Testis (tissue), 2 donors: ENCODE measurements at regions not wholly inside any gene's neighbourhood (a gene's known extent, or its start where the extent isn't known, plus 50 kb on each side); places are given as distances from the start of the nearest gene placed in this dataset.

Experiments
- DNase-seq: peaks from one replicate; pipeline ENCODE4 v3.0.0-alpha.2; 2019
- H3K27ac ChIP-seq, 2 donors: fragments of 200-600 bp; sonication (generic); one replicate each; pipeline ENCODE4 v1.5.1; 2019
- H3K27me3 ChIP-seq: fragments of 200-600 bp; sonication (generic); one replicate; pipeline ENCODE4 v1.5.1; 2019
- H3K36me3 ChIP-seq: fragments of 200-600 bp; sonication (generic); one replicate; pipeline ENCODE4 v1.5.1; 2017; ENCODE audit warnings: low read depth; ENCODE audit errors: missing control alignments
- H3K4me1 ChIP-seq: fragments of 200-600 bp; sonication (generic); one replicate; pipeline ENCODE4 v1.5.1; 2019
- H3K4me3 ChIP-seq, 2 donors: fragments of 200-600 bp; sonication (generic); one replicate each; pipeline ENCODE4 v1.5.1; 2017 to 2019
- H3K9me3 ChIP-seq: fragments of 200-600 bp; sonication (generic); one replicate; pipeline ENCODE4 v1.5.1; 2017
- CTCF ChIP-seq, 3 experiments: fragments of 450-650 bp in 2 of 3; fragments of 200-600 bp in 1 of 3; sonication (generic) in 1 of 3; IDR thresholded peaks; one replicate each; pipeline ENCODE4 v1.5.1; 2016 to 2019; ENCODE audit warnings: antibody characterized with exemption in 3 of 3, mild to moderate bottlenecking in 2 of 3, moderate library complexity in 1 of 3
- POLR2A ChIP-seq: fragments of 450-650 bp; IDR thresholded peaks from one replicate; pipeline ENCODE4 v1.6.1; 2017; ENCODE audit warnings: antibody characterized with exemption, mild to moderate bottlenecking, moderate library complexity
- WGBS, 2 donors: methylation state at CpG; one replicate each; pipeline ENCODE4 v1.1.5; 2018; 5-methylcytosine and 5-hydroxymethylcytosine counted together
- intact Hi-C: fragments of 100-400 bp; cut with DNase I; formaldehyde crosslinking; loops from one replicate; pipeline ENCODE4 v1.15.1; 2023; ENCODE audit warnings: low total_unique reads

DNA sequence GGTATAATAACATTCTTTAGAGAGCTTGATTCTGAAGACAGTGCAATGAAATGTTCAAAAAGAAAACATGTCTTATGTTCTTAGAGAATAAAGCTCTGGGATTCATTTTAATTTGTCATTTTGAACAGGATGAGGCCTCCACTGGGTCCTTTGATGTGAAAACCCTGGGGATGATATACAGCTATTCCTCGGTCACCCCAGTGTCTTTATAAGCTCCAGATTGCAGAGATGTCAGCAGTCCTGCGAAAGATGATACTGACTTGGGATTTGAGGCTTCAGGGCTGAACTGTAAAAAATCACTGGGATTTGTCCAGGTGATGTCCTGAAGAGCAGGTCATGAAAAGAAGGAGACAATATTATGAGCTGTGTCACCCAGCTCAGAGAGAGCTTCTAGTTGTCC, 529.7 kb upstream of the ZNF608 start:
- intact Hi-C loops = no loop called here
- 82 to 92% methylated on average over 2 of the region's 2 CpGs for WGBS, 2 donors
- no peaks in the 10 kb centered on the region for H3K36me3 ChIP-seq
- H3K9me3 ChIP-seq = no peaks in the 10 kb centered on the region
- H3K27ac ChIP-seq = no peak overlapping the region
- TF ChIP-seq CTCF (IDR thresholded peaks at IDR 0.05) (no peak), POLR2A (no peak)
- H3K27me3 ChIP-seq = no peaks in the 10 kb centered on the region
- no peak overlapping the region for H3K4me3 ChIP-seq
- no peak for DNase-seq
- H3K4me1 ChIP-seq = no peaks in the 10 kb centered on the region

- intact Hi-C loops = no loop called here
- no peaks in the 10 kb centered on the region for H3K9me3 ChIP-seq
- H3K36me3 ChIP-seq = no peaks in the 10 kb centered on the region
- H3K4me3 ChIP-seq = no peak overlapping the region
- no peak for DNase-seq
- TF ChIP-seq CTCF (IDR thresholded peaks at IDR 0.05) (no peak), POLR2A (no peak)
- H3K27ac ChIP-seq = no peak overlapping the region
- no peaks in the 10 kb centered on the region for H3K4me1 ChIP-seq
- 83 to 89% methylated on average over 3 of the region's 3 CpGs for WGBS, 2 donors
- H3K27me3 ChIP-seq = no peaks in the 10 kb centered on the region
These were observed 531.2 kb upstream of the ZNF608 start for GRCh38 chr5:125277494-125278154.

DNA sequence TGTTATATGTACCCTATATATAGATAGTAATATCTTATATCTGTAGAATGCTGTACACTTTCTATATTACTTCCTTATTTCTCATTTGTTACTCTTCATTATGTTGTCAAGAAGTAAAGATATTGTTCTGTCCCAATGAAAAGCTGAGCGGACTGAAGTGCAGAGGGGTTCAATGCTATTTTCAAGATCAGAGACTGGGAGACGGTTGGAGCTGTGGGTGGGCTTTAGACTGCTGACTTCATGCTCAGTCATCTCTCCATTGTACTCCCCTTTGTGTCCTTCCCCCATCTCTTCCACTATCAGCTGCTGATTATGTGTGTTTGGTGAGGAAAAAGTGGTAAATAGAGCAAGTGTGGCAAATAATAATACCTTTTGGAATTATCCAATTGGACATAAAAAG, 532.3 kb upstream of the ZNF608 start:
- intact Hi-C loops = no loop called here
- Histone ChIP-seq H3K27me3 (no peaks in the 10 kb centered on the region), H3K36me3 (no peaks in the 10 kb centered on the region), H3K4me3 (no peak overlapping the region), H3K27ac (no peak overlapping the region), H3K9me3 (no peaks in the 10 kb centered on the region), H3K4me1 (no peaks in the 10 kb centered on the region)
- WGBS, 2 donors = 94% methylated on average over 2 of the region's 2 CpGs
- no peak for DNase-seq
- no peak for TF ChIP-seq POLR2A
- no peak for TF ChIP-seq CTCF (IDR thresholded peaks at IDR 0.05)

- TF ChIP-seq POLR2A (no peak), CTCF (IDR thresholded peaks at IDR 0.05) (no peak)
- H3K4me1 ChIP-seq = no peaks in the 10 kb centered on the region
- intact Hi-C loops = no loop called here
- no peak for DNase-seq
- H3K4me3 ChIP-seq = no peak overlapping the region
- H3K27me3 ChIP-seq = no peaks in the 10 kb centered on the region
- H3K27ac ChIP-seq = no peak overlapping the region
- no peaks in the 10 kb centered on the region for H3K36me3 ChIP-seq
- no peaks in the 10 kb centered on the region for H3K9me3 ChIP-seq
These were observed 535.2 kb upstream of the ZNF608 start for GRCh38 chr5:125281667-125282066.

- Histone ChIP-seq H3K27ac (no peak overlapping the region), H3K27me3 (no peaks in the 10 kb centered on the region), H3K9me3 (no peaks in the 10 kb centered on the region), H3K4me1 (no peaks in the 10 kb centered on the region), H3K4me3 (no peak overlapping the region), H3K36me3 (no peaks in the 10 kb centered on the region)
- intact Hi-C loops = no loop called here
- TF ChIP-seq POLR2A (no peak), CTCF (IDR thresholded peaks at IDR 0.05) (no peak)
- 82 to 86% methylated on average over 2 of the region's 2 CpGs for WGBS, 2 donors
- DNase-seq = no peak
These were observed 536.9 kb upstream of the ZNF608 start for GRCh38 chr5:125283372-125283771.
